CD14-positive monocyte (primary cell): ENCODE measurements at regions not wholly inside any gene's neighbourhood (a gene's known extent, or its start where the extent isn't known, plus 50 kb on each side); places are given as distances from the start of the nearest gene placed in this dataset.
"Not testable (repeated sequence)": the region's sequence is repeated elsewhere in the genome, so short reads cannot be mapped to it uniquely, and the experiment has no call there.

ENCODE experiments used
- DNase-seq, 3 donors: peaks; one replicate each; pipeline ENCODE4 v3.0.0-alpha.2; 2011 to 2022
- H2AFZ ChIP-seq: 2 replicates; pipeline ENCODE4 v1.6.0; 2012; ENCODE audit warnings: mild to moderate bottlenecking, low read depth, low read length, inconsistent platforms; ENCODE audit not compliant: insufficient read depth, poor library complexity, severe bottlenecking
- H3K27ac ChIP-seq, 2 donors: 1 replicate in 1 of 2; 2 replicates in 1 of 2; pipeline ENCODE4 v1.5.1; 2012 to 2013; ENCODE audit warnings: low read length in 2 of 2, control low read depth in 1 of 2, inconsistent platforms in 1 of 2, low read depth in 1 of 2, mild to moderate bottlenecking in 1 of 2
- H3K27me3 ChIP-seq, 2 donors: one replicate each; pipeline versions ENCODE4 v1.6.0 to v1.6.1; 2011 to 2013; ENCODE audit warnings: low read length in 2 of 2; ENCODE audit not compliant: control insufficient read depth in 2 of 2, insufficient read depth in 2 of 2
- H3K36me3 ChIP-seq, 2 donors: replicated peaks in 1 of 2; 1 replicate in 1 of 2; 2 replicates in 1 of 2; pipeline versions ENCODE4 v1.5.1 to v1.6.1; 2012 to 2013; ENCODE audit warnings: low read length in 2 of 2, control low read depth in 1 of 2, inconsistent platforms in 1 of 2, mild to moderate bottlenecking in 1 of 2; ENCODE audit not compliant: insufficient read depth in 2 of 2, control insufficient read depth in 1 of 2
- H3K4me1 ChIP-seq, 2 donors: 1 replicate in 1 of 2; 2 replicates in 1 of 2; pipeline versions ENCODE4 v1.5.1 to v1.6.1; 2012 to 2013; ENCODE audit warnings: low read length in 2 of 2, control low read depth in 1 of 2, inconsistent platforms in 1 of 2, mild to moderate bottlenecking in 1 of 2, moderate library complexity in 1 of 2; ENCODE audit not compliant: insufficient read depth in 2 of 2, control insufficient read depth in 1 of 2
- H3K4me2 ChIP-seq: replicated peaks from 2 replicates; pipeline ENCODE3; 2012; ENCODE audit warnings: low read length, moderate library complexity, mild to moderate bottlenecking; ENCODE audit not compliant: poor library complexity, severe bottlenecking; ENCODE audit errors: extremely low read depth
- H3K4me3 ChIP-seq, 3 experiments: fragments of 200-600 bp in 1 of 3; sonication (generic) in 1 of 3; replicated peaks in 1 of 3; 1 replicate in 2 of 3; 2 replicates in 1 of 3; pipeline ENCODE4 v1.5.1; 2011 to 2013; ENCODE audit warnings: low read length in 3 of 3, mild to moderate bottlenecking in 3 of 3, control low read depth in 2 of 3, low read depth in 2 of 3, inconsistent platforms in 1 of 3, moderate library complexity in 1 of 3
- H3K79me2 ChIP-seq: 2 replicates; pipeline ENCODE4 v1.6.0; 2012; ENCODE audit warnings: mild to moderate bottlenecking, control low read depth, inconsistent platforms, low read length, moderate library complexity; ENCODE audit not compliant: insufficient read depth
- H3K9ac ChIP-seq: 2 replicates; pipeline ENCODE4 v1.6.0; 2017; ENCODE audit warnings: low read length, mild to moderate bottlenecking; ENCODE audit not compliant: insufficient read depth, poor library complexity, severe bottlenecking
- H3K9me3 ChIP-seq, 2 donors: replicated peaks in 1 of 2; 1 replicate in 1 of 2; 2 replicates in 1 of 2; pipeline versions ENCODE4 v1.5.1 to v1.6.1; 2012 to 2013; ENCODE audit warnings: low read length in 2 of 2, control low read depth in 1 of 2; ENCODE audit not compliant: control insufficient read depth in 1 of 2, insufficient read depth in 1 of 2
- H4K20me1 ChIP-seq: 2 replicates; pipeline ENCODE4 v1.6.0; 2012; ENCODE audit warnings: mild to moderate bottlenecking, low read length, control low read depth, moderate library complexity; ENCODE audit not compliant: insufficient read depth
- H3K27ac Mint-ChIP-seq, 7 donors: one replicate each; pipeline ENCODE4 v1.8.0; 2020; ENCODE audit warnings: mild to moderate bottlenecking in 7 of 7, mixed read lengths in 7 of 7, moderate library complexity in 6 of 7, inconsistent platforms in 2 of 7
- H3K27me3 Mint-ChIP-seq, 3 donors: one replicate each; pipeline ENCODE4 v1.8.0; 2021 to 2022; ENCODE audit warnings: low read depth in 3 of 3, mild to moderate bottlenecking in 3 of 3, mixed read lengths in 3 of 3, moderate library complexity in 3 of 3, inconsistent platforms in 1 of 3
- H3K36me3 Mint-ChIP-seq, 2 donors: one replicate each; pipeline ENCODE4 v1.8.0; 2020; ENCODE audit warnings: mixed read lengths in 2 of 2, inconsistent platforms in 1 of 2, mild to moderate bottlenecking in 1 of 2
- H3K4me1 Mint-ChIP-seq: one replicate; pipeline ENCODE4 v1.8.0; 2020; ENCODE audit warnings: mild to moderate bottlenecking, mixed read lengths
- H3K4me3 Mint-ChIP-seq, 2 donors: one replicate each; pipeline ENCODE4 v1.8.0; 2020; ENCODE audit warnings: mild to moderate bottlenecking in 2 of 2, mixed read lengths in 2 of 2, moderate library complexity in 1 of 2
- H3K9me3 Mint-ChIP-seq, 7 donors: one replicate each; pipeline ENCODE4 v1.8.0; 2020 to 2022; ENCODE audit warnings: mixed read lengths in 7 of 7, mild to moderate bottlenecking in 6 of 7, moderate library complexity in 6 of 7, inconsistent platforms in 2 of 7
- WGBS: methylation state at CpG from one replicate; pipeline ENCODE4 v1.1.5; 2013; ENCODE audit warnings: missing lambda C conversion rate; ENCODE audit not compliant: insufficient coverage; 5-methylcytosine and 5-hydroxymethylcytosine counted together
- intact Hi-C, 2 donors: fragments of 100-400 bp; cut with micrococcal nuclease; formaldehyde crosslinking; loops; one replicate each; pipeline versions ENCODE4 v1.15.0 to v1.15.1; 2023
- TF ChIP-seq, protein P1 (sequence below): fragments of 200-600 bp; IDR thresholded peaks from one replicate; pipeline ENCODE4 v1.8.0; 2022; ENCODE audit warnings: antibody characterized with exemption, mild to moderate bottlenecking

DNA sequence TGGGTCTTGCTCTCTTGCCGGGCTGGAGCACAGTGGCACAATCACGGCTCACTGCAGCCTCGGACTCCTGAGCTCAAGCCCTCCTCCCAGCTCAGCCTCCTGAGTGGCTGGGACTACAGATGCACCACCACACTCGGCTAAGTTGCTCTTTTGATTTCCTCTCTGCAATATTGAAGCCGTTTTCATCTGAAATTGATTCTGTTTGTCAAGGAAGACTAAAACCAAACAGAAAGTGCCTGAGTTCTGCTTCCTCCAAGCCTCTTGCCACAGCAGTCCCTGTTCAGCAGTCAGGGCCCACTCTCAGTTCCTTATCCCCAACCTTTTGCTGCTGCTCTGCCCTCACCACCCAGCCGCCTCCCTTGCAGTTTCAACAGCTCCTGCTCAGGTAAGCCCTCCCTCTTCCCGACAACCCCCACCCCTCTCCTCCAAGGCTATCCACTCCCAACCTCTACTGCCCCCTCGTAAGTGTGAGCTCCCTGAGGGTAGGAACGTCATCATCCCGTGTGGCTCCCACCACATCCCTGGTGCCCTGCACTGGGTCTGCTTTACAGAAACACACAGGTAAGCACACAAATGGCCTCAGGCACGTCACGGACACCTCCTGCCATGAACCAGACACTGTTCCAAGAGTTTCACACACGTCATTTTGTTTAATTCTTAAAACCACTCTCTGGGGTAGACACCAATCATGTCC lies 70.7 kb upstream of the TAB2 start:
- Histone ChIP-seq H4K20me1 (no peaks in the 10 kb centered on the region), H3K27ac (peak overlapping the region; percentile 82 to 94), H3K36me3 (no peaks in the 10 kb centered on the region), H3K79me2 (peaks cover 21% of the 10 kb centered on the region), H2AFZ (peak overlapping the region; percentile 84), H3K4me3 (peak overlapping the region; percentile 23 to 69 (median 36)), H3K9me3 (peaks cover 0 to 3% of the 10 kb centered on the region in 2 donors), H3K4me2 (peak overlapping the region; percentile 71), H3K9ac (peak overlapping the region; percentile 61), H3K27me3 (no peaks in the 10 kb centered on the region), H3K4me1 (peaks cover 58 to 61% of the 10 kb centered on the region in 2 donors)
- DNase-seq: peak; percentile 64 to 82 (median 70)
- intact Hi-C loops: no loop called here
- peaks cover 0 to 3% (median 0%) of the 10 kb centered on the region in 3 donors for H3K27me3 Mint-ChIP-seq
- TF ChIP-seq, protein P1, sequence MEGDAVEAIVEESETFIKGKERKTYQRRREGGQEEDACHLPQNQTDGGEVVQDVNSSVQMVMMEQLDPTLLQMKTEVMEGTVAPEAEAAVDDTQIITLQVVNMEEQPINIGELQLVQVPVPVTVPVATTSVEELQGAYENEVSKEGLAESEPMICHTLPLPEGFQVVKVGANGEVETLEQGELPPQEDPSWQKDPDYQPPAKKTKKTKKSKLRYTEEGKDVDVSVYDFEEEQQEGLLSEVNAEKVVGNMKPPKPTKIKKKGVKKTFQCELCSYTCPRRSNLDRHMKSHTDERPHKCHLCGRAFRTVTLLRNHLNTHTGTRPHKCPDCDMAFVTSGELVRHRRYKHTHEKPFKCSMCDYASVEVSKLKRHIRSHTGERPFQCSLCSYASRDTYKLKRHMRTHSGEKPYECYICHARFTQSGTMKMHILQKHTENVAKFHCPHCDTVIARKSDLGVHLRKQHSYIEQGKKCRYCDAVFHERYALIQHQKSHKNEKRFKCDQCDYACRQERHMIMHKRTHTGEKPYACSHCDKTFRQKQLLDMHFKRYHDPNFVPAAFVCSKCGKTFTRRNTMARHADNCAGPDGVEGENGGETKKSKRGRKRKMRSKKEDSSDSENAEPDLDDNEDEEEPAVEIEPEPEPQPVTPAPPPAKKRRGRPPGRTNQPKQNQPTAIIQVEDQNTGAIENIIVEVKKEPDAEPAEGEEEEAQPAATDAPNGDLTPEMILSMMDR: no peak
- peaks cover 0 to 9% (median 5%) of the 10 kb centered on the region in 7 donors for H3K9me3 Mint-ChIP-seq
- peaks cover 0 to 3% of the 10 kb centered on the region in 2 donors for H3K36me3 Mint-ChIP-seq
- H3K4me3 Mint-ChIP-seq: peak overlapping the region; percentile 85 to 92
- peak overlapping the region; percentile 86 to 98 (median 96) for H3K27ac Mint-ChIP-seq
- peaks cover 70% of the 10 kb centered on the region for H3K4me1 Mint-ChIP-seq
- 6% methylated on average over 10 of the region's 13 CpGs for WGBS

- peaks cover 0 to 9% (median 4%) of the 10 kb centered on the region in 7 donors for H3K9me3 Mint-ChIP-seq
- peaks cover 0 to 3% (median 0%) of the 10 kb centered on the region in 3 donors for H3K27me3 Mint-ChIP-seq
- Histone ChIP-seq H3K27me3 (no peaks in the 10 kb centered on the region), H3K4me3 (peak overlapping the region in 1 of 3 experiments; percentile 69), H3K9me3 (peaks cover 0 to 3% of the 10 kb centered on the region in 2 donors), H3K9ac (peak overlapping the region; percentile 61), H3K27ac (peak overlapping the region; percentile 82 to 94), H2AFZ (no peak overlapping the region), H4K20me1 (no peaks in the 10 kb centered on the region), H3K4me2 (peak overlapping the region; percentile 71), H3K79me2 (peaks cover 21% of the 10 kb centered on the region), H3K4me1 (peaks cover 63 to 66% of the 10 kb centered on the region in 2 donors), H3K36me3 (no peaks in the 10 kb centered on the region)
- WGBS: 49% methylated on average over 5 of the region's 6 CpGs
- H3K4me1 Mint-ChIP-seq: peaks cover 70% of the 10 kb centered on the region
- peak overlapping the region; percentile 85 to 92 for H3K4me3 Mint-ChIP-seq
- DNase-seq: peak in 2 of 3 donors; percentile 35 to 38
- TF ChIP-seq, protein P1: no peak
- intact Hi-C loops: no loop called here
- H3K27ac Mint-ChIP-seq: peak overlapping the region; percentile 86 to 98 (median 96)
- H3K36me3 Mint-ChIP-seq: peaks cover 0 to 3% of the 10 kb centered on the region in 2 donors
Measured at GRCh38 chr6:149247385-149247763, 70.1 kb upstream of the TAB2 start.

DNA sequence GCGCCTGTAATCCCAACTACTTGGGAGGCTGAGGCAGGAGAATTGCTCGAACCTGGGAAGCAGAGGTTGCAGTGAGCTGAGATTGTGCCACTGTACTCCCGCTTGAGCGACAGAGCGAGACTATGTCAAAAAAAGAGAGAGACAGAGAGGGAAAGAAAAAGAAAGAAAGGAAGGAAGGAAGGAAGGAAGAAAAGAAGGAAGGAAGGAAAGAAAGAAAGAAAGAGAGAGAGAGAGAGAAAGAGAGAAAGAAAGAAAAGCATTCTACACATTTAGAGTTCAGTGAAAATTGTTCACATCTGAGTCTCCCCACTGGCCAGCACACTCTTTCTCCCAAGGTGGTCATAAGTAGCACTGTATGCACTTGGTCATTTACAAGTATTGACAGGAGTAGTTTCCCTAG lies 69.2 kb upstream of the TAB2 start:
- not testable (repeated sequence) for H3K36me3 Mint-ChIP-seq, H3K27me3 Mint-ChIP-seq
- peaks cover 72% of the 10 kb centered on the region in 2 donors for H3K4me1 ChIP-seq

More for the DNA sequence above, 69.2 kb upstream of the TAB2 start:
- Mint-ChIP-seq H3K4me1 (peaks cover 76% of the 10 kb centered on the region), H3K4me3 (peak overlapping the region; percentile 37 to 89), H3K27ac (peak overlapping the region; percentile 86 to 97 (median 96))
- intact Hi-C loops, H3K36me3 ChIP-seq, H4K20me1 ChIP-seq, H3K9ac ChIP-seq, DNase-seq, H3K9me3 Mint-ChIP-seq, H3K9me3 ChIP-seq, H3K27me3 ChIP-seq: not testable (repeated sequence)
- Histone ChIP-seq H2AFZ (peak overlapping the region; percentile 61), H3K4me2 (peak overlapping the region; percentile 50), H3K4me3 (peak overlapping the region in 1 of 3 experiments; percentile 62), H3K79me2 (peaks cover 21% of the 10 kb centered on the region), H3K27ac (peak overlapping the region; percentile 80 to 94)
- 83% methylated on average over 2 of the region's 5 CpGs for WGBS
